ENCODE measurements at regions not wholly inside any gene's neighbourhood (a gene's known extent, or its start where the extent isn't known, plus 50 kb on each side); places are given as distances from the start of the nearest gene placed in this dataset.

- no peak for DNase-seq
Observed at GRCh38 chr10:78250313-78251015, 216.8 kb downstream of the RPS24 start.

DNA sequence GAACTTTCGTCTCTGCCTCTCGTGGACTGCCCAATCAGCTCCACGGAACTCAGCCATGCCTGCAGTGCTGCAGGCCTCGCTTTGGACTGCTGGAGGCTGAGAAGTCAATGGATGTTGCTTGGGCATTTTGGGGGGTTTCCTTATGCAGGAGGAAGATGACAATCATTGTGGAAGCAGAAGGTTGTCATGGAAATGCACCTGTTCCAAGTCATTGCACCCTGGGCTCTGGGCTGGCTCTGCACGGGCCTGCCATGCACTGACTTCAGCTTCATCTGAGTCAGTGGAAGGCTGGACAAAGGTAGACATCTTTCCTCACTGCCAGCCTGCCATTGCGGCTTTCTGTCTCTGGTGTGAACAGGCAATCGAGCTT, 217.3 kb downstream of the RPS24 start:
- no peak for DNase-seq

DNA sequence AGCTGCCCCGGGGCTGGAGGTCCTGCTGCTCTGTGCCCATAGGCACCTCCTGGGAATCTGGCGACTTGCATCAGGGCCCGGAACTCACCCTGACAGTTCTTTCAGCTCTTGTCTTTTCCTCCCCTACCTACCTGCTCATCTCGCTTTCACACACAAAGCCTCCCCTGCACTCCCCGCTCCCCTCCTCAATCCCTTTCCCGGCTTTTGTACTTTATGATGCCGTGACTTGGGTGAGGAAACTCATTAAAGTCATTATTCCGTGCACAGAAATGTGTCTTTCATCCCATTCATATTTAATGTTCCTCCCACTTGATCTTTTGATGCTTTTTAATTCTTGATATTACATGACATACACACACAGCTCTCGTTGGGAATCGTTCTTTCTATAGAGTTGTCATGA, 218.6 kb downstream of the RPS24 start:
- no peak for DNase-seq

DNA sequence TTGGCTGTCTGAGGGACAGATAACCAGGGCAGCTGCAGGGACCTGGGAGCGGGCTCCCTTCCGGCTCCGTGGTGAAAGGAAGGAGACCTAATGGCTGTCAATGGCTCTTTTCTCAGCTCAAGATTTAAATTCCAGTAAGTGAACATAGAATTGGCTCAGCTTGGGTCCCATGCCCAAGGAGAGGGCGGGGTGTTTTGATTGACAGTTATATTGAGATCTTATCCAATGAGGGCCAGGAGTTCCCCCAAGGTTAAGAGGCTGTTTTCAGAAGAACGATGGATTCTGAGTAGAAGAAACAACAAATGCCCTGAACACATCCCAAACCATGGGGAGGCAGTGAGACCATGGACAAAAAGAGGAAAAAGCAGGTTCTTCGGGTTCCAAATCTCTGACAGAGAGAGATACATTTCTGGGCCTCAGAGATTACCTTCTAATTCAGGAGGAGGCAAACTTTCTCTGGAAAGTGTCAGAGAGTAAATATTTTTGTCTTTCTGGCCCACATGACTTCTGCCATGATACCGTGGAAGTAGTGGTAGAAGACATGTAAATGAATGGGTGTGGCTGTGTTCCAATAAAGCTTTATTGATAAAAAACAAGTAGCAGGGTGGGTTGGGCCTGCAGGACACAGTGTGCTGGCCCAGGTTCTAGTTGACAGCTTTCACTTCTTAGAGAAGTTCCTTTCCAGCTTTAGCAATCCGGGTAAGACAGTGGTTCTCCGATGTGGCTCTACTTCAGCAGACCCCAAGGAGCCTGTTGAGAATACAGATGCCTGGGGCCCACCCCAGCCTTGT, 219.6 kb downstream of the RPS24 start:
- no peak for DNase-seq

DNA sequence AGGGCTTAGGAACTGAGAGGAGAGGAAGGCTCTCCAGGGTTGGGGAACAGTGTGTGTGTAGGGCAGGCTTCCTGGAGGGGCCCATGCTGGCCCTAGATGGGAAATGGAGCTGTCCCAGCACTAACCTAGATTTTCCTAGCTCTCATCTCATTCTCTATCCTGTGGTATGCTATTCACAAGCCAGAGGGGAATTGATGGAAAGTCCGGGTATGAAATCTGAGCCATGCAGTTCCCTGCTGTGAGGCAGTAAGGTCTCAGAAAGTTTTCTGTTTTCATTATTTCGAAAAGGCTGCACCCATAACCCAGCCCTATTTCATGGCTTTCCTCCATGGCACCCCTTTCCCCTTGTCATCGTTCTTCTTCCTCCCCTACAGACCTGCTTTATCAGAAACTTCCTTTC, 220.3 kb downstream of the RPS24 start:
- no peak for DNase-seq

GRCh38 chr10:78255214-78255613, 221.6 kb downstream of the RPS24 start:
- DNase-seq = no peak

DNA sequence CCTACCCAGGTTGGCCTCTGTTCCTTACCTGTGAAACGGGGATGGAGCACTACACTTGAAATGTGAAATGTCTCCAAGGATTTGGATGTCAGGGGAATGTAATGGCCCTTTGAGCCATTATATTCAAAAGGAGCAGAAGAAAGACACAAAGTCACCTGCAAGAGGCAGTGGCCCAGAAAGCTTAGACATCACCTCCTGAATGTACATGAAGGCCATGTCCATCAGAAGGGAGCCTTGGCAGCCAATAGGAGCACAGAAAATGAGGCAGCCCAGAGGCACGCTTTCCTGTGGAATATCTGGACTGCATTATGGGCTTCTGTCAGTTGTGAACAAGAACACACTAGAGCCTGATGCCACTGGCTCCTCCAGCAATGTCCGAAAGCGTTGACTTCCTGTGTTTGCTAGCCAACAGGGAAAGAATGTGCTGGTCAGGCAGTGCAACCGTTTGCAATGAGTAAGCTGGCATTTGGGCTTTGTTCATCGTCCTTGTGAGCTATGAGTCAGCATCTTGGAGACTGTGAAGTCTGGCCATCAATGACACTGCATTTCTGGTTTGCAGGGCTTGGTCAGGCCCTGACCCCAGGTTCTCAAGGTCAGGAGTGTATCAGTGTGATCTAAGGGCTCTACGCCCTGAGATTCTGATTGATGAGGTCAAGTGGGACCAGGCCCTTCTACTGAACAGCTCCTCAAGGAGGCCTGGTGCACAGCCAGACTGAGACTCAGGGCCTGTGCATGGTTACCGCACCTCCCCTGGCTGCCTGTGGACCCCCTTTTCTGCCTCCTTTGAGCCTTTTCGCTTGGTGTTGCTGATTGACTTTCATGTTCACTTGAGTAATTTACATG, 222.4 kb downstream of the RPS24 start:
- no peak for DNase-seq

DNA sequence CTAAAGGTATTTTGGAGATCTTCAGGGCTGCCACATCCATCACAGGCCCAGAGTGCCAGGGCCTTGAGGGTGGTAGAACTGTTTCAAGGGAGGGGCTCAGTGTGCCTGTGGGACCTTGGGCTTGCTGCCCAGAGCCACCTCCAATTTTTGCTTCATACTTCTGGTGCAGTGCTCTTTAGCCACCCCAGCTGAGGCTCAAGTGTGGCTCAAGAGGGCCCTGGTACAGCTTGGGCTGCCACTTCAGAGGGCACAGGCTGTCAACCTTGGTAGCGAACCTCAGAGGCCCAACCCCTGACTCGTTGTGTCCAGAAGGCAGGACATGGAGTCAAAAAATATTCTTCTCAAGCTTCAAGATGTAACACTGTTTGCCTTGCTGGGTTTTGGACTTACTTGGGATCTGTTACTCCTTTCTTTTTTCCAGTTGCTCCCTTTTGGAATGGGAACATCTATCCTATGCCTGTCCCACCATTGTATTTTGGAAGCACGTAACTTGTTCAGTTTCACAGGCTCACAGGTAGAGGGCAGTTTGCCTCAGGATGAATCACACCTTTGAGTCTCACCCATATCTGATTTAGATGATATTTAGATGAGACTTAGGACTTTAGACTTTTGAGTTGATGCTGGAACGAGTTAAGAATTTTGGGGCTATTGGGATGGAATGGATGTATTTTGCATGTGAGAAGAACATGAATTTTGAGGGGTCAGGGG, 224.8 kb downstream of the RPS24 start:
- DNase-seq = no peak

- no peak for DNase-seq
Observed at GRCh38 chr10:78259391-78259790, 225.7 kb downstream of the RPS24 start.

- DNase-seq = no peak
Observed at GRCh38 chr10:78260141-78260540, 226.5 kb downstream of the RPS24 start.

DNA sequence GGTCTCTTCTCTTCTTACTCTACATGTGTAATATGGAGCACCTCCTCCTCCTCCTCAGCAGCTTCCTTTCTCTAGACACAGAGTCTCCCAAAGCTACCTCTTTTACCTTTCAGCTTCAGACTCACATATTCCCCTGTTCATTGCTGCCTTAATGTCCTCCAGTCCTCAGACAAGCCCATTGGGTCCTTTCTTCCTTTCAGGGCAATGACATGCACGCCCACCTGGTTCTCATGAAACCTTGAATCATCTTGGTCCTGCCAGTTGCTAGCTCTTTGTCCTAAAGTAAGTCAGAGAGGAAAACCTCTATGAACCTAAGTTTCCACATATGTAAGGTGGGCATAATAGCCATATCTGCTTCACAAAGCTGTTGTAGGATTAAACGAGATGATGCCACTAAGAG, 227.0 kb downstream of the RPS24 start:
- no peak for DNase-seq

GRCh38 chr10:78261291-78261690, 227.6 kb downstream of the RPS24 start:
- no peak for DNase-seq

GRCh38 chr10:78262860-78263259, 229.2 kb downstream of the RPS24 start:
- DNase-seq = no peak

DNA sequence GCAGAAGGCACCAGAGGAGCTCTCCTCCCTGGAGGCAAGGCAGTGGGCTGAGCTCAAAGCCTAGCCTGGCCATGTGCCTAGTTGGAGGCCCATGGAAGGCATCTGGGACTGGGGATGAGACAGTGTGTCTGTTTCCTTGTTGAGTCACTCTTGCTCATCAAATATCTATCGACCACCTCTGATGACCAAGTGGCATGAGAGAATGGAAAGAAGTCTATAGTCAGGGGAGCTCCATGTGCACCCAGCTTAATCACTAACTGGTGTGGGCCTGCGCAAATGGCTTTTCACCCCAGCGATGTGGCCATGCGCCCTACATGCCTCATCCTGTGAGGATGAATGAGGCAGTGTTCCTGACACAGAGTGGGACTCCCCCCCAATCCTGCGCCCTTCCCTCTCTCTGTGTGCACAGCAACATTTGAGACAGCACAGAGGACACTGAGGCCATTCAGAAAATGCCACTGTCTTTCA, 229.9 kb downstream of the RPS24 start:
- no peak for DNase-seq

DNA sequence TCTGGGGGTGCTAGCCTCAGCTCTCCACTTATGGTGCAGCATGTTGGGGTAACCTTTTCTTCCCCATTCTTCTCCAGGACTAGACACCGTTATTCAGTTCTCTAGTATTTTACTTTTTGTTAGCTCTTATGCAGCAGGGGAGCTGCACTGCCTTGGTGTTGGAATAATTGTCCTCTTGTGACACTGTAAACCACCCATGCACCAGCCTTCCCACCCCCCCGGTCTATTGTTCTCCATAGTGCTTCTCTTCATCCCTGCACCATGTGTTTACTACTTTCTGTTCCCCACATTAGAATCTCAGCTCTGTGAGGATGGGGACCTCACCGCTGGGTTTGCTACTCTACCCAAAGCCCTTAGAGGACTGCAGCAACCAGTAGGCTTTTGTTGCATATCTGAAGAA, 230.7 kb downstream of the RPS24 start:
- DNase-seq = no peak

GRCh38 chr10:78266741-78267469, 233.2 kb downstream of the RPS24 start:
- DNase-seq = no peak

GRCh38 chr10:78267598-78267997, 233.9 kb downstream of the RPS24 start:
- no peak for DNase-seq

- no peak for DNase-seq
Observed at GRCh38 chr10:78269060-78269459, 235.4 kb downstream of the RPS24 start.

DNA sequence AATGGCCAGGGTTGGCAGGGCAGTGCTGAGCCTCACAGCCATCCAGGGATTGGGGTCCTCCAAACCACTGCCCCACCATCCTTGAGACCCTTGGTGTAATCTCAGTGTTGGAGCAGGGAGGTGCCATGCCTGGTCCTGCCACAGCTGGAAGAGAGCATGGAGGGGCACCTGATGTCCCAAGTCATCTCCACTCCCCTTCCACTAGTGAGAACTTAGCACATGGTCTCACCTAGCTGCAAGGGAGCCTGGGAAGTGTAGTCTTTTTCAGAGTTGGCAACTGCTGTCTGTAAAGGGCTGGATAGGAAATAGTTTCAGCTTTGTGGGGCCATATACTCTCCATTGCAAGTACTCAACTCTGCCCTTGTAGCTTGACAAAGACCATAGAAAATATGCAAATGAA, 238.7 kb downstream of the RPS24 start:
- no peak for DNase-seq

DNA sequence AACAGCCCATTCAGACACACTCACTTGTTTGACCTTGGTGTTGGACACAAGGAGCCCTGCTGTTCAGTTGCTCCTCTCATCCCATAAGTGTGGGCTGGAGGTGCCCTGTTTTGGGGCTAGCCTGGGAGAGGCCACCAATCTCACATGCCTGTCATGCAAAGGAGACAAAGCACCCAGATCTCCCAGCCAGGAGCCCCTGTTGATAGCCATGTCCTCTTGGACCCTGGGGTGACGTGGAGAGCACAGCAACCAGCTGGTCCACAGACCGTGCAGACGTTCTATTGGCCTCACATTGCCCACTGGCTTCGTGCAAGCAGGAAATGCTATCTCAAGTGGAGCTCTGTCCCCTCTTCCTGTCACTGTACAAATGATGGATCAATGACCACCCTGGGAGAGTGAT, 240.8 kb downstream of the RPS24 start:
- no peak for DNase-seq

- DNase-seq = no peak
Observed at GRCh38 chr10:78276139-78276538, 242.5 kb downstream of the RPS24 start.

Measured in NCI-H1694 (cell line).